Panc1 (cell line): ENCODE measurements at regions not wholly inside any gene's neighbourhood (a gene's known extent, or its start where the extent isn't known, plus 50 kb on each side); places are given as distances from the start of the nearest gene placed in this dataset.

ENCODE experiments used
- ATAC-seq: fragments of 200-7000 bp; cut with Tn5 transposase; 2 replicates; pipeline ENCODE4 v1.9.1; 2020; ENCODE audit warnings: mild to moderate bottlenecking, moderate library complexity
- BruUV-seq: library from RNA; stranded (reverse); fragments of 400-500 nt; replicated peaks from 2 replicates; lab custom pipeline; 2021; lab: Mats Ljungman, UMichigan
- CTCF ChIA-PET: fragments of 300-600 bp; sonication (Branson Sonifier 250); formaldehyde crosslinking; loops from one replicate; lab custom pipeline; 2022; ENCODE audit warnings: antibody characterized with exemption; lab: Charles Lee
- POLR2A ChIA-PET: fragments of 300-600 bp; sonication (Branson Sonifier 250); formaldehyde crosslinking; loops from one replicate; lab custom pipeline; 2022; ENCODE audit warnings: antibody characterized with exemption; lab: Charles Lee
- DNase-seq: peaks from one replicate; pipeline ENCODE4 v3.0.0-alpha.2; 2010; ENCODE audit warnings: low read depth, low spot score
- H3K27ac ChIP-seq: 2 replicates; pipeline ENCODE4 v1.5.1; 2011; ENCODE audit warnings: mild to moderate bottlenecking, low read length, inconsistent platforms
- H3K27me3 ChIP-seq: fragments of 200-500 bp; sonication (Bioruptor generic); 2 replicates; pipeline ENCODE4 v1.6.0; 2014; ENCODE audit warnings: low read length, inconsistent platforms; ENCODE audit not compliant: control insufficient read depth, insufficient read depth
- H3K36me3 ChIP-seq: fragments of 200-500 bp; sonication (Bioruptor generic); 2 replicates; pipeline ENCODE4 v1.5.1; 2014; ENCODE audit warnings: inconsistent platforms, mild to moderate bottlenecking, low read length, moderate library complexity; ENCODE audit not compliant: control insufficient read depth, insufficient read depth
- H3K4me1 ChIP-seq: 2 replicates; pipeline ENCODE4 v1.5.1; 2011; ENCODE audit warnings: inconsistent platforms, mild to moderate bottlenecking, low read length, moderate library complexity; ENCODE audit not compliant: control insufficient read depth, insufficient read depth
- H3K4me3 ChIP-seq, 2 experiments: 2 replicates each; pipeline ENCODE4 v1.5.1; 2011 to 2012; ENCODE audit warnings: low read depth in 2 of 2, low read length in 2 of 2, mild to moderate bottlenecking in 2 of 2, inconsistent platforms in 1 of 2, moderate library complexity in 1 of 2
- H3K9me3 ChIP-seq: fragments of 200-500 bp; sonication (Bioruptor generic); 2 replicates; pipeline ENCODE4 v1.5.1; 2014; ENCODE audit warnings: low read depth, mild to moderate bottlenecking, inconsistent platforms, low read length, moderate library complexity; ENCODE audit not compliant: control insufficient read depth, insufficient read depth
- POLR2AphosphoS5 ChIP-seq: IDR thresholded peaks from 2 replicates; pipeline ENCODE4 v1.6.1; 2012; ENCODE audit warnings: mild to moderate bottlenecking, low read depth, low read length, moderate library complexity
- SIN3A ChIP-seq: IDR thresholded peaks from 2 replicates; pipeline ENCODE4 v1.6.1; 2012; ENCODE audit warnings: low read depth, mild to moderate bottlenecking, low read length, moderate library complexity, borderline replicate concordance; ENCODE audit not compliant: insufficient read depth
- TCF7L2 ChIP-seq: IDR thresholded peaks from 2 replicates; pipeline ENCODE4 v1.6.1; 2011; ENCODE audit warnings: mild to moderate bottlenecking, low read depth, low read length, inconsistent platforms
- in situ Hi-C: cut with HindIII; loops from 2 replicates; pipeline ENCODE4 v1.10.0; 2016; ENCODE audit warnings: low sequenced_read_pairs, low pct_unique_long_range_greater_than_20kb
- intact Hi-C: fragments of 100-400 bp; cut with micrococcal nuclease; formaldehyde crosslinking; loops from one replicate; pipeline ENCODE4 v1.10.0; 2022; ENCODE audit not compliant: unreplicated experiment
- TF ChIP-seq, protein P1 (sequence below), 2 experiments: IDR thresholded peaks; 2 replicates each; pipeline ENCODE4 v1.6.1; 2011 to 2012; ENCODE audit warnings: low read depth in 2 of 2, control low read depth in 1 of 2, low read length in 1 of 2, mild to moderate bottlenecking in 1 of 2, moderate library complexity in 1 of 2; ENCODE audit not compliant: insufficient read depth in 1 of 2
- TF ChIP-seq, protein P2 (sequence below): fragments of 450-650 bp; IDR thresholded peaks from 2 replicates; pipeline ENCODE4 v1.5.1; 2017; ENCODE audit warnings: mild to moderate bottlenecking

DNA sequence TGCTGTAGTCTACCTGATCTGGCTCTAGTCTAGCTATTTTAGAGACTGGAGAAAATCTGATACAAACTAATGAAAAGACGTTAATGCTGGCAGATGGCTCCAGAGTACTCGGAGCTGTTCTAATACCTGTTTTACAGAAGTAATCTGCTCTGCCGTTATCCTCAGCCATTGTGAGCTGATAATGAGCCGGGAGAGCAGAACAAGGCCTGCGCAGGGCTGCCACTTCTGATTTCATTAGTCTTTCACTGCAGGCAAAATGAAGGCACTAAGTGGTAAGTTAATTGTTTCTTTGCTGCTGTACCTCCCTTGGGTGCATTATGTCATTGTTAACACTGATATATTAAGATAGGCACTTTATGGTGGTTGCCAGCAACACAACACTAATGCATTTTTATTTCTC lies 456.4 kb upstream of the PFKP start:
- Histone ChIP-seq H3K4me1 (no peaks in the 10 kb centered on the region), H3K36me3 (no peaks in the 10 kb centered on the region), H3K9me3 (no peaks in the 10 kb centered on the region), H3K27me3 (0 out of 2 replicates have a peak, but pooled peaks cover 2% of the 10 kb centered on the region), H3K4me3 (no peak overlapping the region), H3K27ac (no peak overlapping the region)
- no peak for ATAC-seq
- intact Hi-C loops (no loop called here), in situ Hi-C loops (no loop called here)
- TF ChIP-seq SIN3A (no peak), TCF7L2 (no peak)
- TF ChIP-seq, protein P1, sequence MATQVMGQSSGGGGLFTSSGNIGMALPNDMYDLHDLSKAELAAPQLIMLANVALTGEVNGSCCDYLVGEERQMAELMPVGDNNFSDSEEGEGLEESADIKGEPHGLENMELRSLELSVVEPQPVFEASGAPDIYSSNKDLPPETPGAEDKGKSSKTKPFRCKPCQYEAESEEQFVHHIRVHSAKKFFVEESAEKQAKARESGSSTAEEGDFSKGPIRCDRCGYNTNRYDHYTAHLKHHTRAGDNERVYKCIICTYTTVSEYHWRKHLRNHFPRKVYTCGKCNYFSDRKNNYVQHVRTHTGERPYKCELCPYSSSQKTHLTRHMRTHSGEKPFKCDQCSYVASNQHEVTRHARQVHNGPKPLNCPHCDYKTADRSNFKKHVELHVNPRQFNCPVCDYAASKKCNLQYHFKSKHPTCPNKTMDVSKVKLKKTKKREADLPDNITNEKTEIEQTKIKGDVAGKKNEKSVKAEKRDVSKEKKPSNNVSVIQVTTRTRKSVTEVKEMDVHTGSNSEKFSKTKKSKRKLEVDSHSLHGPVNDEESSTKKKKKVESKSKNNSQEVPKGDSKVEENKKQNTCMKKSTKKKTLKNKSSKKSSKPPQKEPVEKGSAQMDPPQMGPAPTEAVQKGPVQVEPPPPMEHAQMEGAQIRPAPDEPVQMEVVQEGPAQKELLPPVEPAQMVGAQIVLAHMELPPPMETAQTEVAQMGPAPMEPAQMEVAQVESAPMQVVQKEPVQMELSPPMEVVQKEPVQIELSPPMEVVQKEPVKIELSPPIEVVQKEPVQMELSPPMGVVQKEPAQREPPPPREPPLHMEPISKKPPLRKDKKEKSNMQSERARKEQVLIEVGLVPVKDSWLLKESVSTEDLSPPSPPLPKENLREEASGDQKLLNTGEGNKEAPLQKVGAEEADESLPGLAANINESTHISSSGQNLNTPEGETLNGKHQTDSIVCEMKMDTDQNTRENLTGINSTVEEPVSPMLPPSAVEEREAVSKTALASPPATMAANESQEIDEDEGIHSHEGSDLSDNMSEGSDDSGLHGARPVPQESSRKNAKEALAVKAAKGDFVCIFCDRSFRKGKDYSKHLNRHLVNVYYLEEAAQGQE (IDR thresholded peaks at IDR 0.05; ENCODE audit: insufficient read depth in 1 of 2, low read depth in 2 of 2, low read length in 1 of 2) = no peak
- TF ChIP-seq, protein P2, sequence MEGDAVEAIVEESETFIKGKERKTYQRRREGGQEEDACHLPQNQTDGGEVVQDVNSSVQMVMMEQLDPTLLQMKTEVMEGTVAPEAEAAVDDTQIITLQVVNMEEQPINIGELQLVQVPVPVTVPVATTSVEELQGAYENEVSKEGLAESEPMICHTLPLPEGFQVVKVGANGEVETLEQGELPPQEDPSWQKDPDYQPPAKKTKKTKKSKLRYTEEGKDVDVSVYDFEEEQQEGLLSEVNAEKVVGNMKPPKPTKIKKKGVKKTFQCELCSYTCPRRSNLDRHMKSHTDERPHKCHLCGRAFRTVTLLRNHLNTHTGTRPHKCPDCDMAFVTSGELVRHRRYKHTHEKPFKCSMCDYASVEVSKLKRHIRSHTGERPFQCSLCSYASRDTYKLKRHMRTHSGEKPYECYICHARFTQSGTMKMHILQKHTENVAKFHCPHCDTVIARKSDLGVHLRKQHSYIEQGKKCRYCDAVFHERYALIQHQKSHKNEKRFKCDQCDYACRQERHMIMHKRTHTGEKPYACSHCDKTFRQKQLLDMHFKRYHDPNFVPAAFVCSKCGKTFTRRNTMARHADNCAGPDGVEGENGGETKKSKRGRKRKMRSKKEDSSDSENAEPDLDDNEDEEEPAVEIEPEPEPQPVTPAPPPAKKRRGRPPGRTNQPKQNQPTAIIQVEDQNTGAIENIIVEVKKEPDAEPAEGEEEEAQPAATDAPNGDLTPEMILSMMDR = no peak
- BruUV-seq = no TSS peak
- ChIA-PET POLR2A (no interaction called here), CTCF (no interaction called here)
- no peak for DNase-seq

DNA sequence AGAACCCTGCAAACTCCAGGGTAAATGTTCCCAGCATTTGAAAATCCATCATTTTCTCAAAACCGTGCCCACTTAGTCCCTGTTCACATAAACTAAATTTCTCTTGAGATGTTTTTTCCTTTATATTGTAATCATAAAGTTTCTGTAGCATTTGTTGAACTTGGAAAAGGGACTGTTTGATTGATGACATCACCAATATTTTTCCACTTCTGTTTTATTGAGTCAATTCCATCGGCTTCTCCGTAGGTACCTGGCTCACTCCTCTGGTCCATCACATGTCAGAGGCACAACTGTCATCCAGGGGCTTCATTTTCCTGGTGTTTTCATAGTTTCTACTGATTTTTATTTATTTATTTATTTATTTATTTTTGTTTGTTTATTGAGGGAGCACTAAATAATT lies 462.5 kb upstream of the PFKP start:
- DNase-seq (no peak), ATAC-seq (no peak)
- no peak overlapping the region for H3K4me3 ChIP-seq
- no peak for TF ChIP-seq POLR2AphosphoS5
- TF ChIP-seq, protein P2 = no peak
- no peak for TF ChIP-seq TCF7L2
- TF ChIP-seq, protein P1 (IDR thresholded peaks at IDR 0.05; ENCODE audit: insufficient read depth in 1 of 2, low read depth in 2 of 2, low read length in 1 of 2) = no peak
- no peak for TF ChIP-seq SIN3A
- BruUV-seq = no TSS peak
- H3K36me3 ChIP-seq = no peaks in the 10 kb centered on the region
- 0 out of 2 replicates have a peak, but pooled peaks cover 2% of the 10 kb centered on the region for H3K27me3 ChIP-seq
- intact Hi-C loops (no loop called here), in situ Hi-C loops (no loop called here)
- no peaks in the 10 kb centered on the region for H3K4me1 ChIP-seq
- no peaks in the 10 kb centered on the region for H3K9me3 ChIP-seq
- ChIA-PET CTCF (no interaction called here), POLR2A (no interaction called here)
- H3K27ac ChIP-seq = no peak overlapping the region
